A204.1 (cell line): ENCODE measurements at regions not wholly inside any gene's neighbourhood (a gene's known extent, or its start where the extent isn't known, plus 50 kb on each side); places are given as distances from the start of the nearest gene placed in this dataset.

Experiments
- FAIRE-seq: peaks from 2 replicates; lab custom pipeline; 2012; peaks lifted over from hg19 to GRCh38; lab: Jason Lieb, UNC

GRCh38 chr4:30783751-30784150 is 63.6 kb downstream of the PCDH7 start:
- FAIRE-seq = no peak

- no peak for FAIRE-seq
Observed at GRCh38 chr4:30789219-30789671, 69.1 kb downstream of the PCDH7 start.

GRCh38 chr4:30790123-30790522 is 70.0 kb downstream of the PCDH7 start:
- FAIRE-seq = no peak

- no peak for FAIRE-seq
Observed at GRCh38 chr4:30790998-30791397, 70.8 kb downstream of the PCDH7 start.

- no peak for FAIRE-seq
Observed at GRCh38 chr4:30792601-30793000, 72.4 kb downstream of the PCDH7 start.

- no peak for FAIRE-seq
Observed at GRCh38 chr4:30801876-30802275, 81.7 kb downstream of the PCDH7 start.

GRCh38 chr4:30802622-30803323 is 82.6 kb downstream of the PCDH7 start:
- FAIRE-seq = no peak

GRCh38 chr4:30808276-30808675 is 88.1 kb downstream of the PCDH7 start:
- FAIRE-seq = no peak

GRCh38 chr4:30811296-30811695 is 91.1 kb downstream of the PCDH7 start:
- FAIRE-seq = no peak

- FAIRE-seq = no peak
Observed at GRCh38 chr4:30815685-30816084, 95.5 kb downstream of the PCDH7 start.

GRCh38 chr4:30817447-30817846 is 97.3 kb downstream of the PCDH7 start:
- no peak for FAIRE-seq

GRCh38 chr4:30818541-30818940 is 98.4 kb downstream of the PCDH7 start:
- no peak for FAIRE-seq

- no peak for FAIRE-seq
Observed at GRCh38 chr4:30821275-30821674, 101.1 kb downstream of the PCDH7 start.

GRCh38 chr4:30821859-30822612 is 101.9 kb downstream of the PCDH7 start:
- no peak for FAIRE-seq

GRCh38 chr4:30822911-30823551 is 102.9 kb downstream of the PCDH7 start:
- FAIRE-seq = no peak

GRCh38 chr4:30825008-30825770 is 105.0 kb downstream of the PCDH7 start:
- no peak for FAIRE-seq

GRCh38 chr4:30828264-30828926 is 108.2 kb downstream of the PCDH7 start:
- no peak for FAIRE-seq

- FAIRE-seq = no peak
Observed at GRCh38 chr4:30832639-30833038, 112.5 kb downstream of the PCDH7 start.

GRCh38 chr4:30833206-30833605 is 113.0 kb downstream of the PCDH7 start:
- FAIRE-seq = no peak

GRCh38 chr4:30835044-30835443 is 114.9 kb downstream of the PCDH7 start:
- FAIRE-seq = no peak

- FAIRE-seq = no peak
Observed at GRCh38 chr4:30836231-30836630, 116.1 kb downstream of the PCDH7 start.

- no peak for FAIRE-seq
Observed at GRCh38 chr4:30837131-30837539, 117.0 kb downstream of the PCDH7 start.
